ENCODE measurements at regions not wholly inside any gene's neighbourhood (a gene's known extent, or its start where the extent isn't known, plus 50 kb on each side); places are given as distances from the start of the nearest gene placed in this dataset.

GRCh38 chr18:43534511-43534910, 257.2 kb upstream of the SYT4 start:
- Histone ChIP-seq H3K4me3 (no peak overlapping the region), H3K27ac (replicated peaks in 1 of 4) (no peak overlapping the region), H3K36me3 (no peaks in the 10 kb centered on the region), H3K27me3 (no peaks in the 10 kb centered on the region), H3K4me1 (no peaks in the 10 kb centered on the region), H3K9me3 (no peaks in the 10 kb centered on the region)
- WGBS: 66% methylated on average over 2 of the region's 2 CpGs
- TF ChIP-seq EP300 (IDR thresholded peaks at IDR 0.05) (no peak), POLR2AphosphoS5 (IDR thresholded peaks at IDR 0.05) (no peak), CTCF (IDR thresholded peaks at IDR 0.05) (no peak), POLR2A (IDR thresholded peaks at IDR 0.05; ENCODE audit: low read depth) (no peak)
- no peak for DNase-seq (ENCODE audit: extremely low spot score)
- intact Hi-C loops (cut with DNase I): no loop called here

- Histone ChIP-seq H3K27me3 (no peaks in the 10 kb centered on the region), H3K4me1 (no peaks in the 10 kb centered on the region), H3K36me3 (no peaks in the 10 kb centered on the region), H3K9me3 (no peaks in the 10 kb centered on the region), H3K4me3 (no peak overlapping the region), H3K27ac (replicated peaks in 1 of 4) (no peak overlapping the region)
- TF ChIP-seq CTCF (IDR thresholded peaks at IDR 0.05): no peak
- 16% methylated on average over 1 of the region's 1 CpG for WGBS
- intact Hi-C loops (cut with DNase I): no loop called here
- no peak for DNase-seq (ENCODE audit: extremely low spot score)
Observed at GRCh38 chr18:43539862-43540261, 262.6 kb upstream of the SYT4 start.

GRCh38 chr18:43542016-43542415, 264.7 kb upstream of the SYT4 start:
- WGBS: 89% methylated on average over 6 of the region's 6 CpGs
- intact Hi-C loops (cut with DNase I): no loop called here
- H3K27ac ChIP-seq (replicated peaks in 1 of 4): no peak overlapping the region
- no peaks in the 10 kb centered on the region for H3K4me1 ChIP-seq
- H3K4me3 ChIP-seq: no peak overlapping the region
- TF ChIP-seq POLR2AphosphoS5 (IDR thresholded peaks at IDR 0.05) (no peak), POLR2A (IDR thresholded peaks at IDR 0.05; ENCODE audit: low read depth) (no peak), EP300 (IDR thresholded peaks at IDR 0.05) (no peak), CTCF (IDR thresholded peaks at IDR 0.05) (no peak)
- H3K36me3 ChIP-seq: no peaks in the 10 kb centered on the region
- no peak for DNase-seq (ENCODE audit: extremely low spot score)
- H3K27me3 ChIP-seq: no peaks in the 10 kb centered on the region
- H3K9me3 ChIP-seq: no peaks in the 10 kb centered on the region

GRCh38 chr18:43543236-43543635, 265.9 kb upstream of the SYT4 start:
- no peak for DNase-seq (ENCODE audit: extremely low spot score)
- no peaks in the 10 kb centered on the region for H3K9me3 ChIP-seq
- H3K36me3 ChIP-seq: no peaks in the 10 kb centered on the region
- no peak for TF ChIP-seq CTCF (IDR thresholded peaks at IDR 0.05)
- no peak for TF ChIP-seq POLR2A (IDR thresholded peaks at IDR 0.05; ENCODE audit: low read depth)
- TF ChIP-seq EP300 (IDR thresholded peaks at IDR 0.05): no peak
- no peak for TF ChIP-seq POLR2AphosphoS5 (IDR thresholded peaks at IDR 0.05)
- intact Hi-C loops (cut with DNase I): no loop called here
- H3K27ac ChIP-seq (replicated peaks in 1 of 4): no peak overlapping the region
- H3K4me3 ChIP-seq: no peak overlapping the region
- WGBS: 86% methylated on average over 4 of the region's 4 CpGs
- H3K4me1 ChIP-seq: no peaks in the 10 kb centered on the region
- no peaks in the 10 kb centered on the region for H3K27me3 ChIP-seq

GRCh38 chr18:43547456-43547855, 270.2 kb upstream of the SYT4 start:
- H3K9me3 ChIP-seq: no peaks in the 10 kb centered on the region
- H3K36me3 ChIP-seq: no peaks in the 10 kb centered on the region
- no peaks in the 10 kb centered on the region for H3K27me3 ChIP-seq
- DNase-seq (ENCODE audit: extremely low spot score): no peak
- no peak overlapping the region for H3K4me3 ChIP-seq
- TF ChIP-seq POLR2A (IDR thresholded peaks at IDR 0.05; ENCODE audit: low read depth) (no peak), POLR2AphosphoS5 (IDR thresholded peaks at IDR 0.05) (no peak), EP300 (IDR thresholded peaks at IDR 0.05) (no peak), CTCF (IDR thresholded peaks at IDR 0.05) (no peak)
- intact Hi-C loops (cut with DNase I): no loop called here
- no peaks in the 10 kb centered on the region for H3K4me1 ChIP-seq
- 38% methylated on average over 1 of the region's 1 CpG for WGBS
- no peak overlapping the region for H3K27ac ChIP-seq (replicated peaks in 1 of 4)
